B cell (primary cell): ENCODE measurements at regions not wholly inside any gene's neighbourhood (a gene's known extent, or its start where the extent isn't known, plus 50 kb on each side); places are given as distances from the start of the nearest gene placed in this dataset.

ENCODE experiments used
- ATAC-seq: fragments of 200-7000 bp; cut with Tn5 transposase; one replicate; pipeline ENCODE4 v1.10.0; 2021; ENCODE audit warnings: low read depth, mild to moderate bottlenecking, moderate number of reproducible peaks, moderate library complexity
- CTCF ChIA-PET: fragments of 350-600 bp; sonication (Branson Sonifier 250); formaldehyde crosslinking; loops from one replicate; lab custom pipeline; 2021; ENCODE audit warnings: antibody characterized with exemption, inconsistent platforms; lab: Charles Lee
- POLR2A ChIA-PET: fragments of 350-600 bp; sonication (Branson Sonifier 250); formaldehyde crosslinking; loops from one replicate; lab custom pipeline; 2021; ENCODE audit warnings: antibody characterized with exemption; lab: Charles Lee
- DNase-seq: peaks from one replicate; pipeline ENCODE4 v3.0.0; 2013
- H2AFZ ChIP-seq: 2 replicates; pipeline ENCODE4 v1.6.1; 2012; ENCODE audit warnings: mild to moderate bottlenecking, low read depth, low read length; ENCODE audit not compliant: insufficient read depth, poor library complexity, severe bottlenecking
- H3K27ac ChIP-seq, 2 donors: 1 replicate in 1 of 2; 2 replicates in 1 of 2; pipeline ENCODE4 v1.5.1; 2012 to 2013; ENCODE audit warnings: low read length in 2 of 2, mild to moderate bottlenecking in 2 of 2, moderate library complexity in 1 of 2
- H3K27me3 ChIP-seq, 4 experiments: fragments of 200-600 bp in 1 of 4; sonication (generic) in 1 of 4; replicated peaks in 1 of 4; 1 replicate in 2 of 4; 2 replicates in 2 of 4; pipeline versions ENCODE4 v1.6.1 to v1.7.0; 2013 to 2016; ENCODE audit warnings: low read length in 3 of 4, mild to moderate bottlenecking in 2 of 4, mixed read lengths in 1 of 4, moderate library complexity in 1 of 4; ENCODE audit not compliant: insufficient read depth in 4 of 4, control insufficient read depth in 3 of 4; ENCODE audit errors: control extremely low read depth in 1 of 4
- H3K36me3 ChIP-seq, 2 experiments: replicated peaks in 1 of 2; 1 replicate in 1 of 2; 2 replicates in 1 of 2; pipeline versions ENCODE4 v1.6.1 to v1.7.1; 2013; ENCODE audit warnings: low read length in 1 of 2; ENCODE audit not compliant: insufficient read depth in 2 of 2, control insufficient read depth in 1 of 2; ENCODE audit errors: control extremely low read depth in 1 of 2, extremely low read depth in 1 of 2
- H3K4me1 ChIP-seq, 2 donors: fragments of 200-600 bp in 1 of 2; sonication (generic) in 1 of 2; 1 replicate in 1 of 2; 2 replicates in 1 of 2; pipeline versions ENCODE4 v1.5.1 to v1.6.1; 2013 to 2017; ENCODE audit warnings: low read length in 2 of 2; ENCODE audit not compliant: control insufficient read depth in 2 of 2, insufficient read depth in 2 of 2
- H3K4me2 ChIP-seq: replicated peaks from 2 replicates; pipeline ENCODE3; 2012; ENCODE audit warnings: mild to moderate bottlenecking, low read depth, low read length; ENCODE audit not compliant: poor library complexity, severe bottlenecking
- H3K4me3 ChIP-seq, 5 experiments: fragments of 200-600 bp in 1 of 5; sonication (generic) in 1 of 5; 1 replicate in 3 of 5; 2 replicates in 2 of 5; pipeline versions ENCODE4 v1.5.1 to v1.7.0; 2011 to 2016; ENCODE audit warnings: low read length in 4 of 5, mild to moderate bottlenecking in 4 of 5, low read depth in 2 of 5, control low read depth in 1 of 5, moderate library complexity in 1 of 5; ENCODE audit not compliant: insufficient read depth in 1 of 5; ENCODE audit errors: control extremely low read depth in 1 of 5, extremely low read depth in 1 of 5
- H3K79me2 ChIP-seq: fragments of 200-600 bp; sonication (generic); one replicate; pipeline ENCODE4 v1.6.0; 2016; ENCODE audit warnings: low read length; ENCODE audit not compliant: control insufficient read depth, insufficient read depth
- H3K9ac ChIP-seq: fragments of 200-600 bp; sonication (generic); 2 replicates; pipeline ENCODE4 v1.6.1; 2017; ENCODE audit warnings: mild to moderate bottlenecking, low read length, moderate library complexity
- H3K9me3 ChIP-seq, 3 donors: one replicate each; pipeline versions ENCODE4 v1.6.1 to v1.7.1; 2013; ENCODE audit warnings: low read length in 2 of 3; ENCODE audit not compliant: control insufficient read depth in 2 of 3, insufficient read depth in 1 of 3; ENCODE audit errors: control extremely low read depth in 1 of 3
- H4K20me1 ChIP-seq: 2 replicates; pipeline ENCODE4 v1.6.0; 2012; ENCODE audit warnings: mild to moderate bottlenecking, low read length; ENCODE audit not compliant: insufficient read depth, control insufficient read depth, poor library complexity, severe bottlenecking
- H3K27ac Mint-ChIP-seq: one replicate; pipeline ENCODE4 v1.8.0; 2021; ENCODE audit warnings: mixed read lengths
- H3K27me3 Mint-ChIP-seq: one replicate; pipeline ENCODE4 v1.8.0; 2021; ENCODE audit warnings: mixed read lengths
- H3K4me1 Mint-ChIP-seq: one replicate; pipeline ENCODE4 v1.8.0; 2021; ENCODE audit warnings: mixed read lengths
- H3K4me3 Mint-ChIP-seq: one replicate; pipeline ENCODE4 v1.8.0; 2021; ENCODE audit warnings: mixed read lengths
- H3K9me3 Mint-ChIP-seq: one replicate; pipeline ENCODE4 v1.8.0; 2022; ENCODE audit warnings: mixed read lengths; ENCODE audit not compliant: insufficient read depth
- EZH2 ChIP-seq: IDR thresholded peaks from 2 replicates; pipeline ENCODE4 v1.6.1; 2012; ENCODE audit warnings: borderline replicate concordance, low read depth, mild to moderate bottlenecking, moderate library complexity, low read length; ENCODE audit not compliant: insufficient read depth, poor library complexity, severe bottlenecking
- WGBS: methylation state at CpG from one replicate; pipeline ENCODE4 v1.1.5; 2013; ENCODE audit warnings: missing lambda C conversion rate; ENCODE audit not compliant: insufficient coverage; 5-methylcytosine and 5-hydroxymethylcytosine counted together
- intact Hi-C: fragments of 100-400 bp; cut with micrococcal nuclease; formaldehyde crosslinking; loops from one replicate; pipeline ENCODE4 v1.10.0; 2022
- TF ChIP-seq, protein P1 (sequence below): fragments of 200-600 bp; IDR thresholded peaks from one replicate; pipeline ENCODE4 v1.8.0; 2022; ENCODE audit warnings: antibody characterized with exemption, mild to moderate bottlenecking

DNA sequence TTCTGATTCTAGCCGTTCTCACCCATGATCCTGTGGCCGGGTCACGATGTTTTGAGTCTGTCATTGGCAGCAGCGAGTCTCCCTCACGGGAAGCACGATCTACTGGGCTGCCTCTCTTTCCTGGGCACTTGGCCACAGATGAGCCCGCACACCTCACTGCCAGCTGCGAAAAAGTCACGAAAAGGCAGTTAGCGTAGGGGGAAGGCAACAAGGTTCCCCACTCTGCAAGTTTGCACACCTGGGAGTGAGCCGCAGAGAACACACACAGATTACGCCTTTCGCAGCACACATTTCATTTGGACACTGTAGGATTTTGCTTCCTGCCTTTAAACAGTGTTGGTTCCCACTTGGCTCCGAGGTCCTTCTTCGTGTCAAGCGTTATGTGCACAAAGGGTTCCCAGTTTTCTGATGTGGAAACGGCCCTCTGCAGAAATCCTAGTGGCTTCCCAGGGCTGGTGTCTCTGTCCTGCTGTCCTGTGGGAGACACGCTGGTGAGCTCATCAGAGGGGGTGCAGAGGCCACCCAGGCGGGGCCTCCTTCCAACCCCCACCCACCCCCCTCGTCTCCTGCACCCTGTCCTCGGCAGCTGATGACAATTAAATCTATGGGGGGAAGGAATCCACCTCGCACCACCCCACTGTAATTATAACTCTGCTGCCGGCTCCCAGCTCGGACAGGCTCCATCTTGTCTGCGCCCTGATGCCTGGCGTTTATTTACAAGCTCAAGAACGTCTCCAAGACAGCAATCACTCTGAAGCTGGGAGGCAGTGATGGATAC is 157.3 kb upstream of the SALL3 start:
- H3K9ac ChIP-seq: no peak overlapping the region
- DNase-seq (no peak), ATAC-seq (no peak)
- no peak overlapping the region for H3K27ac Mint-ChIP-seq
- 94% methylated on average over 21 of the region's 27 CpGs for WGBS
- H3K27me3 Mint-ChIP-seq: no peaks in the 10 kb centered on the region
- H3K27me3 ChIP-seq: no peaks in the 10 kb centered on the region
- no peaks in the 10 kb centered on the region for H4K20me1 ChIP-seq
- intact Hi-C loops: no loop called here
- H2AFZ ChIP-seq: no peak overlapping the region
- H3K4me3 ChIP-seq: no peak overlapping the region
- no peaks in the 10 kb centered on the region for H3K4me1 ChIP-seq
- no peaks in the 10 kb centered on the region for H3K36me3 ChIP-seq
- H3K4me3 Mint-ChIP-seq: no peak overlapping the region
- no peaks in the 10 kb centered on the region for H3K4me1 Mint-ChIP-seq
- H3K9me3 ChIP-seq: peaks cover 0 to 8% (median 0%) of the 10 kb centered on the region in 3 donors
- H3K4me2 ChIP-seq: no peak overlapping the region
- TF ChIP-seq, protein P1, sequence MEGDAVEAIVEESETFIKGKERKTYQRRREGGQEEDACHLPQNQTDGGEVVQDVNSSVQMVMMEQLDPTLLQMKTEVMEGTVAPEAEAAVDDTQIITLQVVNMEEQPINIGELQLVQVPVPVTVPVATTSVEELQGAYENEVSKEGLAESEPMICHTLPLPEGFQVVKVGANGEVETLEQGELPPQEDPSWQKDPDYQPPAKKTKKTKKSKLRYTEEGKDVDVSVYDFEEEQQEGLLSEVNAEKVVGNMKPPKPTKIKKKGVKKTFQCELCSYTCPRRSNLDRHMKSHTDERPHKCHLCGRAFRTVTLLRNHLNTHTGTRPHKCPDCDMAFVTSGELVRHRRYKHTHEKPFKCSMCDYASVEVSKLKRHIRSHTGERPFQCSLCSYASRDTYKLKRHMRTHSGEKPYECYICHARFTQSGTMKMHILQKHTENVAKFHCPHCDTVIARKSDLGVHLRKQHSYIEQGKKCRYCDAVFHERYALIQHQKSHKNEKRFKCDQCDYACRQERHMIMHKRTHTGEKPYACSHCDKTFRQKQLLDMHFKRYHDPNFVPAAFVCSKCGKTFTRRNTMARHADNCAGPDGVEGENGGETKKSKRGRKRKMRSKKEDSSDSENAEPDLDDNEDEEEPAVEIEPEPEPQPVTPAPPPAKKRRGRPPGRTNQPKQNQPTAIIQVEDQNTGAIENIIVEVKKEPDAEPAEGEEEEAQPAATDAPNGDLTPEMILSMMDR: no peak
- TF ChIP-seq EZH2: no peak
- CTCF ChIA-PET: no interaction called here
- no peaks in the 10 kb centered on the region for H3K79me2 ChIP-seq
- H3K27ac ChIP-seq: no peak overlapping the region
- POLR2A ChIA-PET: no interaction called here
- no peaks in the 10 kb centered on the region for H3K9me3 Mint-ChIP-seq

DNA sequence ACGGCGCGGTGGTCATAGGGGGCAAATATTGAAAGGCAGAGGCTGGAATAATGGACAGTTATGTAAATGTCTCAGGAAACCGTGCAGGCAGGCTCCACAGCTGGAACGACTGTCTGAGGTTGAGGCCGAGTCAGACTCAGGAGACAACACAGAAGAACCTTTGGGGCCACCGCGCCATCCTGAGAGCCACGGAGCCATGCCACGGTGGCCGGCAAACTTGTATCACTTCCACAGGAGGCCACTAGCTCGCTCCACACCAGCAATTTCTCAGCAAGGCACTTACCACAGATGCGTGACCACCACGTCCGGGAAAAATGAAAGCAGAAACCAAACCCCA is 156.7 kb upstream of the SALL3 start:
- WGBS: 91% methylated on average over 15 of the region's 15 CpGs
- TF ChIP-seq, protein P1: no peak
- no peak for TF ChIP-seq EZH2
- no peak overlapping the region for H3K9ac ChIP-seq
- Mint-ChIP-seq H3K27ac (no peak overlapping the region), H3K4me3 (no peak overlapping the region), H3K4me1 (no peaks in the 10 kb centered on the region), H3K9me3 (no peaks in the 10 kb centered on the region), H3K27me3 (no peaks in the 10 kb centered on the region)
- DNase-seq (no peak), ATAC-seq (no peak)
- H3K4me3 ChIP-seq: no peak overlapping the region
- H4K20me1 ChIP-seq: no peaks in the 10 kb centered on the region
- no peak overlapping the region for H2AFZ ChIP-seq
- no peaks in the 10 kb centered on the region for H3K36me3 ChIP-seq
- no peak overlapping the region for H3K4me2 ChIP-seq
- H3K79me2 ChIP-seq: no peaks in the 10 kb centered on the region
- intact Hi-C loops: no loop called here
- CTCF ChIA-PET: no interaction called here
- H3K9me3 ChIP-seq: peaks cover 0 to 8% (median 0%) of the 10 kb centered on the region in 3 donors
- POLR2A ChIA-PET: no interaction called here
- no peak overlapping the region for H3K27ac ChIP-seq
- H3K4me1 ChIP-seq: no peaks in the 10 kb centered on the region
- no peaks in the 10 kb centered on the region for H3K27me3 ChIP-seq
